K562 (cell line): ENCODE measurements at regions not wholly inside any gene's neighbourhood (a gene's known extent, or its start where the extent isn't known, plus 50 kb on each side); places are given as distances from the start of the nearest gene placed in this dataset.

Source experiments
- ATAC-seq: fragments of 200-7000 bp; cut with Tn5 transposase; 3 replicates; pipeline ENCODE4 v1.9.1; 2020; ENCODE audit warnings: moderate library complexity
- BruUV-seq: library from RNA; stranded (reverse); fragments of 400-500 nt; replicated peaks from 2 replicates; lab custom pipeline; 2021; lab: Mats Ljungman, UMichigan
- CTCF ChIA-PET: fragments of 300-600 bp; formaldehyde crosslinking; extraction: SDS; loops from one replicate; lab custom pipeline; 2021; ENCODE audit warnings: low intra/inter-chr PET ratio; lab: Yijun Ruan, JAX
- POLR2A ChIA-PET: fragments of 300-600, 350-650 bp; sonication (Branson Sonifier 250); formaldehyde crosslinking; extraction: SDS; loops from one replicate; lab custom pipeline; 2021; ENCODE audit warnings: antibody characterized with exemption, inconsistent platforms; lab: Yijun Ruan, JAX
- DNase-seq, 4 experiments: peaks; one replicate each; pipeline versions ENCODE4 v3.0.0 to v3.0.0-alpha.2; 2011 to 2018; ENCODE audit warnings: low spot score in 3 of 4, mixed read lengths in 3 of 4; ENCODE audit errors: extremely low read depth in 1 of 4
- FAIRE-seq: peaks from 2 replicates; lab custom pipeline; 2011; peaks lifted over from hg19 to GRCh38; lab: Jason Lieb, UNC
- H2AFZ ChIP-seq: 2 replicates; pipeline ENCODE4 v1.6.0; 2011; ENCODE audit warnings: low read depth, low read length, control low read depth, inconsistent platforms
- H3K27ac ChIP-seq: fragments of 200-600 bp; 3 replicates; pipeline ENCODE4 v1.8.0; 2011; ENCODE audit warnings: low read depth, mild to moderate bottlenecking, control low read depth, inconsistent platforms, low read length, moderate library complexity, mixed read lengths; ENCODE audit errors: extremely low read depth
- H3K27me3 ChIP-seq, 2 experiments: fragments of 300-600 bp in 1 of 2; 2 replicates in 1 of 2; 3 replicates in 1 of 2; pipeline versions ENCODE4 v1.6.0 to v1.8.0; 2011; ENCODE audit warnings: inconsistent platforms in 2 of 2, low read length in 2 of 2, mild to moderate bottlenecking in 1 of 2, mixed read lengths in 1 of 2, moderate library complexity in 1 of 2; ENCODE audit not compliant: control insufficient read depth in 2 of 2, insufficient read depth in 2 of 2
- H3K36me3 ChIP-seq: fragments of 300-600 bp; 3 replicates; pipeline ENCODE4 v1.8.0; 2011; ENCODE audit warnings: mild to moderate bottlenecking, low read length, inconsistent platforms; ENCODE audit not compliant: control insufficient read depth, insufficient read depth
- H3K4me1 ChIP-seq, 2 experiments: fragments of 200-600 bp in 1 of 2; replicated peaks in 1 of 2; 2 replicates in 1 of 2; 3 replicates in 1 of 2; pipeline versions ENCODE4 v1.5.1 to v1.8.0; 2011; ENCODE audit warnings: inconsistent platforms in 2 of 2, low read length in 2 of 2, mild to moderate bottlenecking in 1 of 2, mixed read lengths in 1 of 2, moderate library complexity in 1 of 2; ENCODE audit not compliant: control insufficient read depth in 2 of 2, insufficient read depth in 2 of 2
- H3K4me2 ChIP-seq: 2 replicates; pipeline ENCODE4 v1.6.1; 2011; ENCODE audit warnings: low read length, control low read depth, inconsistent platforms, mixed read lengths; ENCODE audit not compliant: insufficient read depth
- H3K4me3 ChIP-seq: fragments of 200-600 bp; sonication (generic), shearing (Covaris generic); 2 replicates; pipeline ENCODE4 v1.5.1; 2016; ENCODE audit warnings: control low read depth, inconsistent platforms
- H3K79me2 ChIP-seq: fragments of 200-600 bp; 3 replicates; pipeline ENCODE4 v1.8.0; 2011; ENCODE audit warnings: low read length, inconsistent platforms; ENCODE audit not compliant: control insufficient read depth, insufficient read depth
- H3K9ac ChIP-seq, 2 experiments: 2 replicates each; pipeline versions ENCODE4 v1.6.0 to v1.6.1; 2011; ENCODE audit warnings: low read depth in 2 of 2, low read length in 2 of 2, control low read depth in 1 of 2, inconsistent platforms in 1 of 2, mild to moderate bottlenecking in 1 of 2, mixed read lengths in 1 of 2; ENCODE audit not compliant: insufficient read depth in 1 of 2
- H3K9me1 ChIP-seq: one replicate; pipeline ENCODE4 v1.6.0; 2011; ENCODE audit warnings: inconsistent platforms, mild to moderate bottlenecking, low read length, moderate library complexity; ENCODE audit not compliant: control insufficient read depth, insufficient read depth
- H3K9me3 ChIP-seq: replicated peaks from 2 replicates; pipeline ENCODE4 v1.5.1; 2011; ENCODE audit warnings: low read depth, low read length, inconsistent platforms; ENCODE audit not compliant: control insufficient read depth, insufficient read depth
- H4K20me1 ChIP-seq: replicated peaks from 2 replicates; pipeline ENCODE4 v1.6.1; 2011; ENCODE audit warnings: low read length, inconsistent platforms, mixed read lengths; ENCODE audit not compliant: control insufficient read depth, insufficient read depth
- ILK ChIP-seq: fragments of 450-650 bp; IDR thresholded peaks from 2 replicates; pipeline ENCODE4 v1.6.1; 2016; ENCODE audit warnings: missing genetic modification characterization, low read depth, mild to moderate bottlenecking, missing compliant biosample characterization, moderate library complexity, borderline replicate concordance
- SPI1 ChIP-seq: IDR thresholded peaks from 2 replicates; pipeline ENCODE4 v1.6.1; 2011; ENCODE audit warnings: low read depth, low read length, control low read depth, borderline replicate concordance
- WGBS: fragments of 100-300 bp; shearing (Covaris generic); methylation state at CpG from one replicate; pipeline ENCODE4 v1.1.6; 2016; ENCODE audit warnings: low coverage, mixed read lengths; ENCODE audit not compliant: insufficient coverage; ENCODE audit errors: missing lambda C conversion rate; 5-methylcytosine and 5-hydroxymethylcytosine counted together
- in situ Hi-C: fragments of 300-500 bp; cut with MboI; formaldehyde crosslinking; loops from 4 replicates; pipeline ENCODE4 v1.15.0; 2018; ENCODE audit warnings: inconsistent platforms, mixed read lengths
- intact Hi-C: fragments of 100-400 bp; cut with micrococcal nuclease; formaldehyde crosslinking; loops from 2 replicates; pipeline ENCODE4 v1.14.2; 2022
- TF ChIP-seq, protein P1 (sequence below): sonication (generic); formaldehyde crosslinking; IDR thresholded peaks from 2 replicates; pipeline ENCODE4 v1.8.1; 2023; ENCODE audit warnings: mild to moderate bottlenecking, missing genetic modification reagents

DNA sequence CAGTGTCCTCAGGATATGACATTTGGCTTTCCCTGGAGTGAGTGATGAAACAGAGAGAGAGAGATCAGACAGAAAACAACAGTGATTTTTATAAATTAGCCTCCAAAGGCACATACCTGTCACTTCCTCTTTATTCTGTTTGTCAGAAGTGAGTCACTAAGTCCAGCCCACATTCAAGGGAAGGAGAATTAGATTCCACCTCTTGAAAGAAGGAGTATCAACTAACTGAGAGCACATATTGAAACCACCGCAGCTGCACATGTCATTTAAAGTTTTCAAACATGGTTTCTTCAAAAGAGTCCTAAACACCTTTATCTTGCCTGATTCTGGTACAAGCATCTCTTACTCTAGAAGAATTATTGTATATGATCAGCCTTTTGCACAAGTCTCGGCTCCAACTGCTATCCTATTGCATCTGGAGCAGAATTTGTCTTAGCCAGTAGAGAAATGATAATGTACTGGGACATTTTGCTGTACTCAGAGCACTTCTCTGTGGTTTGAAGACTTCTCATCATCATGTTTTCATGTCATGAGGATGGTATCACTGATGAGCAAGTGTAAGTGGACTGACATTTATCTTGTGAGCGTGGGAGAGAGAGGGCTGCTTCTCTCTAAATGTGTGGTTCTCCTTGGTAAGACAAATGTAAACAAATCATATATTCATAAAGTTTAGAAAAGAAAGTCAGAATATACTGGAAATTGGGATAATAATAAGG, 338.9 kb upstream of the CFAP20DC start:
- no peaks in the 10 kb centered on the region for H3K9me3 ChIP-seq
- intact Hi-C loops (no loop called here), in situ Hi-C loops (no loop called here)
- TF ChIP-seq ILK = no peak
- peak; percentile 65 for TF ChIP-seq SPI1
- TF ChIP-seq, protein P1, sequence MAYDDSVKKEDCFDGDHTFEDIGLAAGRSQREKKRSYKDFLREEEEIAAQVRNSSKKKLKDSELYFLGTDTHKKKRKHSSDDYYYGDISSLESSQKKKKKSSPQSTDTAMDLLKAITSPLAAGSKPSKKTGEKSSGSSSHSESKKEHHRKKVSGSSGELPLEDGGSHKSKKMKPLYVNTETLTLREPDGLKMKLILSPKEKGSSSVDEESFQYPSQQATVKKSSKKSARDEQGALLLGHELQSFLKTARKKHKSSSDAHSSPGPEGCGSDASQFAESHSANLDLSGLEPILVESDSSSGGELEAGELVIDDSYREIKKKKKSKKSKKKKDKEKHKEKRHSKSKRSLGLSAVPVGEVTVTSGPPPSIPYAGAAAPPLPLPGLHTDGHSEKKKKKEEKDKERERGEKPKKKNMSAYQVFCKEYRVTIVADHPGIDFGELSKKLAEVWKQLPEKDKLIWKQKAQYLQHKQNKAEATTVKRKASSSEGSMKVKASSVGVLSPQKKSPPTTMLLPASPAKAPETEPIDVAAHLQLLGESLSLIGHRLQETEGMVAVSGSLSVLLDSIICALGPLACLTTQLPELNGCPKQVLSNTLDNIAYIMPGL (CRISPR knock-in tag) = no peak
- no peak overlapping the region for H2AFZ ChIP-seq
- peaks cover 2 to 10% of the 10 kb centered on the region in 2 experiments; a peak in 4 of 5 replicates for H3K27me3 ChIP-seq
- CTCF ChIA-PET = no interaction called here
- no peaks in the 10 kb centered on the region for H3K9me1 ChIP-seq
- no peak overlapping the region for H3K4me2 ChIP-seq
- H3K9ac ChIP-seq = no peak overlapping the region
- H3K79me2 ChIP-seq = no peaks in the 10 kb centered on the region
- FAIRE-seq (no peak), DNase-seq (no peak), ATAC-seq (no peak)
- H3K4me3 ChIP-seq = no peak overlapping the region
- POLR2A ChIA-PET = interaction anchor here (0.5 kb wide), 1 partner anchor 451 kb away, joined by 3 read pairs; no protein-coding TSS in a partner anchor
- no TSS peak for BruUV-seq
- WGBS = 0% methylated on average over 3 of the region's 3 CpGs
- no peaks in the 10 kb centered on the region for H4K20me1 ChIP-seq
- H3K27ac ChIP-seq = no peak overlapping the region
- no peaks in the 10 kb centered on the region for H3K36me3 ChIP-seq
- H3K4me1 ChIP-seq = no peaks in the 10 kb centered on the region
